HT1080 (cell line): ENCODE measurements at regions not wholly inside any gene's neighbourhood (a gene's known extent, or its start where the extent isn't known, plus 50 kb on each side); places are given as distances from the start of the nearest gene placed in this dataset.
A peak's percentile ranks its signal among the peaks of the same experiment; 100 is the strongest.
"Not testable (repeated sequence)": the region's sequence is repeated elsewhere in the genome, so short reads cannot be mapped to it uniquely, and the experiment has no call there.

Experiments
- DNase-seq: peaks from one replicate; pipeline ENCODE4 v3.0.0-alpha.2; 2015; ENCODE audit warnings: low read depth

GRCh38 chr10:10725196-10725595 is 292.5 kb upstream of the CELF2 start:
- DNase-seq, result no peak

DNA sequence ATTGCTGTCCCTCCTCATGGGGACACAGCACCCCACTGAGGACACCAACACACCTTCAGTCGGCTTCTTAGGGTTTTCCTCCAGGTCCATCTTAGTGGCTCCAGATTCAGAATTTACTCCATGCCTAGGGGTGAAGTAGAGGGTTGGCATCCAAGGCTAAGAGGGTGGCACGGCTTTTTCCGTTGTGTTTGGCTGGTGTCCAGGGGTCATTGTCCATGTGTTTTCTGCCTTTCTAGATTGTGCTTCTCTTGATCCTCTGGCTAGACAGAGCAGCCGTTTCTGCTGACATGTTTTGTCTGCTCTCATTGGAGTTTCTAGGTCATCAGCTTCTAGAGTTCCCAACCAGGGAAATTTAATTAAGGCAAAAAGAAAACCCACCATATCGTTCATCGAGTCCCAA is 291.6 kb upstream of the CELF2 start:
- DNase-seq, result no peak

DNA sequence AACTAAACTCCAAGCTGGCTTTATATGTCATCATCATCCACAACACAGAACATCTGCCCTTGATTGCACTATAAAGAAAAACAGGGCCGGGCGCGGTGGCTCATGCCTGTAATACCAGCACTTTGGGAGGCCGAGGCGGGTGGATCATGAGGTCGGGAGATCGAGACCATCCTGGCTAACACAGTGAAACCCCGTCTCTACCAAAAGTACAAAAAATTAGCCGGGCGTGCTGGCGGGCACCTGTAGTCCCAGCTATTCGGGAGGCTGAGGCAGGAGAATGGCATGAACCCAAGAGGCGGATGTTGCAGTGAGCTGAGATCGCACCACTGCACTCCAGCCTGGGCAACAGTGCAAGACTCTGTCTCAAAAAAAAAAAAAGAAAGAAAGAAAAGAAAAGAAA is 290.3 kb upstream of the CELF2 start:
- DNase-seq, result not testable (repeated sequence)

GRCh38 chr10:10727812-10728211 is 289.9 kb upstream of the CELF2 start:
- no peak for DNase-seq

- DNase-seq, result no peak
These were observed 287.1 kb upstream of the CELF2 start for GRCh38 chr10:10730471-10731043.

- DNase-seq, result no peak
These were observed 286.3 kb upstream of the CELF2 start for GRCh38 chr10:10731366-10731765.

GRCh38 chr10:10734356-10735064 is 283.2 kb upstream of the CELF2 start:
- no peak for DNase-seq

DNA sequence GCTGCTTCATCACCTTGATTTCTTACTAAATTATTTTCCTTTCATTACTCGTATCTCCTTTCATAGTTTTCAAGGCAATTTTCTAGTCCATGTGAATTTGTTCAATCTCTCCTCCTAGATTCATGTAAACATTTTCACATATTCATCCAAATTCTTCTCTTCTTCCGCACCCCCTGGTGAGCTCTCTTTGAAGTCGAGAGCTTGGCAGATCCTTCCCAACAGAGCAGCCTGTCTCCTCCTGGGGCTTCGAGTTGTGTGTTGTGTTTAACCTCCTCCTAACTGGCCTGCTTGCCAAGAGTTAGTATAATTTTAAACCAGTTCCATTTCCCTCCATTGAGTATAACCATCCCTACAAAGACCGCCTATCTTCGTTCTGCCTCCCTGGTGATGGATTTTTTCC is 272.4 kb upstream of the CELF2 start:
- DNase-seq, result no peak

DNA sequence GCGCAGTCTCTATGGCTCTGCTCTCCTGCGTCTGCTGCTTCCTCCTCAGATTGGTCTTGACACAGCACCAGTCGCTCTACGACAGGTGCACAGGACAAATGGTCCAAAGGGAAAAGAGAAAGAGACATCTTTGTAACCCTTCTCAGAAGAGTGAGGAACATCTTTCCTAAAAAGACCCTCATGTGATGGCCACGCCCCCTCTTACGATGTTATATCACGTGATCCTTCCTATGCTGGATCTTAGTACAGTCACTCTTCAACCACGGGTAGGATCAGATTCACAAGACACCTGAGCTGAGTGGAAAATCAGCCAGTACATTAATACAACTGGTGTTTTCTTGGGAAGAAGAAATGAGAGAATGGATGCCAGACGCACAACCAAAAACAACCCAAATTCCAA is 262.2 kb upstream of the CELF2 start:
- DNase-seq, result no peak

DNA sequence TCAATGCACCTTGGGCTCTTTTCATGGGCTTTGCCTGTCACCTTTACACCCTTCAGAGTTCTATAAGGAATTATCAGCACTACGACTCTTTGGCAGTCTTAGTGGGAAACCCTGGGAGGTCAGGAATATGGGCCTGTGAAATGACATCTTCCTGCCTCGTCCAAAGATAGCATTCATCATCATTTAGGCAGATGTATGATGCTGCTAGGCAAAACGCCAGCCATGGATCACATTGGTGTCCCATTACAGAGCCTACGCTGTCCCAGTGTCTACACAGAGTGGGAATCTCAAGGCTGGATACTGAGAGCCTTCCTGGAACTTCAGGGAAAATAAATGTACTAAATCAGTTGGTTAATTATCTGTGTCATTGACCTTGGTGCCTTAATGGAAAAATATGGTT is 259.4 kb upstream of the CELF2 start:
- no peak for DNase-seq

DNA sequence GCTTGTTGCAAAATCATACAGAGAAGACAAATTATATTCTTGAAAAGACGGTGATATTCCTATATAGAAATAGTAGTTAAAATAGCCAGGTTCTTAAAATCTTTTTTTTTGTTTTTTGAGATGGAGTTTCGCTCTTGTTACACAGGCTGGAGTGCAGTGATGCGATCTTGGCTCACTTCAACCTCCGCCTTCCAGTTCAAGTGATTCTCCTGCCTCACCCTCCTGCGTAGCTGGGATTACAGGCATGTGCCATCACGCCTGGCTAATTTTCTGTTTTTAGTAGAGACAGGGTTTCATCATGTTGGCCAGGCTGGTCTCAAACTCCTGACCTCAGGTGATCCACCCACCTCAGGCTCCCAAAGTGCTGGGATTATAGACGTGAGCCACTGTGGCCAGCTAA is 257.9 kb upstream of the CELF2 start:
- not testable (repeated sequence) for DNase-seq

DNA sequence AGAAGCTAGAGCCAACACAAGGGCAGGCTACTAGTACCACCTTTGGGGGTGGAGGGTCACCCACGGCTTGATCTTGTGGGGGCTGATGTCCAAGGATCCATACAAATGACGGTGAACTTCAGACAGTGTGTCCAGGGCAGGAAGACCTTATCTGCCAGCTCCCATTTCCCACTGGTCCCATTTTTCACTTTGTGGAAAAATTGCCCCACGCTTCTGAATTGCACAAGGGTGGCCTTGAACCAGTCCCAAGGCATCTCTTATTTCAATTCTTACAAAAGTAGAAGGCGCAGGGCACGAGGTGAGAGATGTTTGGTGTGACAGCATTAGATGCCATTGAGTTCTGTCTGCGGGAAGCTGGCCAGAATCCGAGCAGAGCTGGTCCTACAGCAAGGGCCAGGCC is 252.7 kb upstream of the CELF2 start:
- DNase-seq, result no peak

GRCh38 chr10:10772411-10772810 is 245.3 kb upstream of the CELF2 start:
- no peak for DNase-seq

GRCh38 chr10:10772874-10773508 is 244.7 kb upstream of the CELF2 start:
- no peak for DNase-seq

GRCh38 chr10:10774416-10774815 is 243.3 kb upstream of the CELF2 start:
- DNase-seq, result no peak

DNA sequence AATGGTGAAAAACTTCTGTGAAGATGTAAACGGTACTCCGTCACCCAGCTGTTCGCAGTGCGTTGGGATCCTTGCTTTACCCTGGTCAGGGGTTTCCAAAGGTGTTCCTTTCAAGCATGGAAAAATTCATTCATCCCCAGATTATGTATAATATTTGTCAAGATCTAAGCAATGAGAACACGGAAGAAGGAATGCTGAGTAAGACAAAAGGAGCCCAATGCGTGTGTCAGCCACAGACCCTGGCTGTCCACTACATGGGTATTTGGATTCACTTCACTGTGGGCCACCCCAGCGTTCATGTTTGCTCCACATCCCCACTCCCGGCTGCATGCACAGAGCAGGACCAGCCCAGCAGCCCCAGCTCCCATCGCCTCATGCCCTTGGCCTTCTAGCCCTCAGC is 241.3 kb upstream of the CELF2 start:
- DNase-seq, result no peak

GRCh38 chr10:10777279-10777678 is 240.4 kb upstream of the CELF2 start:
- DNase-seq, result no peak

DNA sequence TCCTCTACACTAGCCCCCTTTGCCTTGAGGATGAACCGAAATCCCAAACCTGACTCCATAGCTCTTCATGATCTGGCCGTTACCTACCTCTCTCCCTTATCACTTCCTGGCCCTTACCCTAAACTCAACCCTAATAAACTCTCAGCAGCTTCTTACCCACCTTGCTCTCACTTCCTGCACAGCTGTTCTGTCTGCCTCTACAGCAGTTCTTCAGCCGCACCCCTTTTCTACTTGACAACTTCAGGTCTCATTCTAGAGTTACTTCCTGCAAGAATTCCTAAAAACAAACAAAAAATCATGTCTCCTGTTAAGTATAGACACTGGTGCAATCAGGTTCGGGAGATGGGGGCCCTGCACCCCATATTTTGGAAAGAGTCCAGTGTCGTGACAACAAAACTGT is 239.9 kb upstream of the CELF2 start:
- DNase-seq, result no peak

- no peak for DNase-seq
These were observed 238.7 kb upstream of the CELF2 start for GRCh38 chr10:10778959-10779358.

- no peak for DNase-seq
These were observed 238.2 kb upstream of the CELF2 start for GRCh38 chr10:10779511-10779910.

GRCh38 chr10:10780746-10781145 is 236.9 kb upstream of the CELF2 start:
- DNase-seq, result no peak

DNA sequence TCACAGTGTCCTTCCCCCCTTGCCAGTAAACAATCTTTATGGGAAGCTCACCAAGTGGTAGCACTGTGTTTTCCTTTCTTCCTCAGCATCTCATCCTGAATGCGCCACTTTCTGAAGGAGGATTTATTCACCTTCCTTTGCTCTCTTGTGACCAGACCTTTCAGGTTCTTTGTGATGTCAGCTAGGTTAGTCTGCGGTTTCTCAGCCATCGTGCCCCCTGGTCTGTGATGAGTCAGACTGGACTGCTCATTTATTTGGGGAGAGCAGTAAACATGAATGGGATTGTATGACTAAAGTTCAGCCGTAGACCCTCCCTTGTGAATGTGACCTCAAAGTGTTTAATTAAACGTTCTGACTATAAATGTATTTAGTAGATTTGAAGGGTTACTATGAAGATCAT is 235.1 kb upstream of the CELF2 start:
- peak; percentile 59 for DNase-seq

DNA sequence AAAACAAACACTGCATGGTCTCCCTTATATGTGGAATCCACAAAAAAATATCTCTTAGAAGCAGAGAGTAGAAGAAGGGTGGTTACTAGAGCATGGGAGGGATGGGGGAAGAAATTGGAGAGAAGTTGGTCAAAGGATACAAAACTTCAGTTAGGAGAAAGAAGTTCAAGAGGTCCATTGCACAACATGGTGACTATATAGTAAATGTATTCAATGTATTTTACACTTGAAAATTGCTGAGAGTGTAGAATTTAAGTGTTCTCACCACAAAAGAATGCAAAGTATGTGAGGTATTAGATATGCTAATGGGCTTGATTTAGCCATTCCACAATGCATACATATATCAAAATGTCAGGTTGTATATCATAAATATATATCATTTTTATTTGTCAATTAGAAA is 232.0 kb upstream of the CELF2 start:
- DNase-seq, result peak; percentile 38
